Lung (tissue), 11 donors: ENCODE measurements at regions not wholly inside any gene's neighbourhood (a gene's known extent, or its start where the extent isn't known, plus 50 kb on each side); places are given as distances from the start of the nearest gene placed in this dataset.
"Not testable (repeated sequence)": the region's sequence is repeated elsewhere in the genome, so short reads cannot be mapped to it uniquely, and the experiment has no call there.

Experiments
- ATAC-seq: fragments of 200-7000 bp; cut with Tn5 transposase; one replicate; pipeline ENCODE4 v1.9.1; 2020; ENCODE audit warnings: moderate number of reproducible peaks; ENCODE audit not compliant: insufficient read depth, low FRiP score
- DNase-seq, 3 donors: peaks; one replicate each; pipeline ENCODE4 v3.0.0-alpha.2; 2013 to 2017
- H3K27ac ChIP-seq, 2 donors: one replicate each; pipeline ENCODE4 v1.5.1; 2013; ENCODE audit warnings: mild to moderate bottlenecking in 2 of 2, moderate library complexity in 2 of 2, control low read depth in 1 of 2, inconsistent platforms in 1 of 2, low read depth in 1 of 2, low read length in 1 of 2
- H3K27me3 ChIP-seq, 3 donors: one replicate each; pipeline ENCODE4 v1.5.1; 2013; ENCODE audit warnings: low read length in 2 of 3; ENCODE audit not compliant: control insufficient read depth in 3 of 3, insufficient read depth in 3 of 3
- H3K36me3 ChIP-seq, 4 donors: one replicate each; pipeline ENCODE4 v1.5.1; 2013; ENCODE audit warnings: low read length in 4 of 4, mild to moderate bottlenecking in 1 of 4, moderate library complexity in 1 of 4; ENCODE audit not compliant: control insufficient read depth in 4 of 4, insufficient read depth in 4 of 4
- H3K4me1 ChIP-seq, 5 donors: one replicate each; pipeline ENCODE4 v1.5.1; 2013; ENCODE audit warnings: low read length in 5 of 5, mild to moderate bottlenecking in 2 of 5, moderate library complexity in 1 of 5; ENCODE audit not compliant: control insufficient read depth in 5 of 5, insufficient read depth in 5 of 5
- H3K4me3 ChIP-seq: one replicate; pipeline ENCODE4 v1.5.1; 2013; ENCODE audit warnings: mild to moderate bottlenecking, control low read depth, moderate library complexity
- H3K9ac ChIP-seq, 2 donors: one replicate each; pipeline ENCODE4 v1.5.1; 2013; ENCODE audit warnings: low read length in 2 of 2, control low read depth in 1 of 2; ENCODE audit not compliant: insufficient read depth in 1 of 2
- H3K9me3 ChIP-seq, 4 donors: one replicate each; pipeline ENCODE4 v1.5.1; 2013; ENCODE audit warnings: low read length in 3 of 4, mild to moderate bottlenecking in 1 of 4, moderate library complexity in 1 of 4; ENCODE audit not compliant: control insufficient read depth in 4 of 4, insufficient read depth in 3 of 4
- CTCF ChIP-seq: IDR thresholded peaks from 2 replicates; pipeline ENCODE4 v1.5.1; 2012; ENCODE audit warnings: mild to moderate bottlenecking; ENCODE audit errors: control extremely low read depth, extremely low read depth
- WGBS, 2 donors: extraction: QIAGEN DNeasy Blood & Tissue Kit; methylation state at CpG; one replicate each; pipeline ENCODE4 v1.1.7; 2013; 5-methylcytosine and 5-hydroxymethylcytosine counted together
- donor health status: control.
- donor health status: control.
- donor health status: Bipolar disorder and iron deficiency.
- donor health status: healthy.
- donor health status: DM: yes; HTN: yes; CAD: no.

- Histone ChIP-seq H3K9me3 (peaks cover 0 to 1% (median 0%) of the 10 kb centered on the region in 4 donors), H3K36me3 (no peaks in the 10 kb centered on the region), H3K27ac (no peak overlapping the region), H3K4me1 (peaks cover 0 to 2% (median 0%) of the 10 kb centered on the region in 5 donors), H3K9ac (no peak overlapping the region), H3K4me3 (no peak overlapping the region), H3K27me3 (no peaks in the 10 kb centered on the region)
- 91 to 95% methylated on average over 2 of the region's 2 CpGs for WGBS, 2 donors
- TF ChIP-seq CTCF: no peak
- no peak for ATAC-seq
- DNase-seq: no peak
These were observed 98.4 kb upstream of the EEPD1 start for GRCh38 chr7:36054637-36055036.

GRCh38 chr7:36055207-36055606 lies 97.8 kb upstream of the EEPD1 start:
- H3K4me3 ChIP-seq: no peak overlapping the region
- H3K27ac ChIP-seq: no peak overlapping the region
- no peak for DNase-seq
- peaks cover 0 to 1% (median 0%) of the 10 kb centered on the region in 4 donors for H3K9me3 ChIP-seq
- no peak overlapping the region for H3K9ac ChIP-seq
- H3K27me3 ChIP-seq: no peaks in the 10 kb centered on the region
- H3K4me1 ChIP-seq: peaks cover 0 to 2% (median 0%) of the 10 kb centered on the region in 5 donors
- H3K36me3 ChIP-seq: no peaks in the 10 kb centered on the region
- 76 to 88% methylated on average over 4 of the region's 4 CpGs for WGBS, 2 donors
- TF ChIP-seq CTCF: no peak
- no peak for ATAC-seq

GRCh38 chr7:36057323-36057722 lies 95.7 kb upstream of the EEPD1 start:
- WGBS, 2 donors: 57 to 94% methylated on average over 4 of the region's 4 CpGs
- H3K4me3 ChIP-seq: no peak overlapping the region
- no peak for DNase-seq
- H3K27ac ChIP-seq: no peak overlapping the region
- H3K36me3 ChIP-seq: no peaks in the 10 kb centered on the region
- H3K27me3 ChIP-seq: no peaks in the 10 kb centered on the region
- H3K4me1 ChIP-seq: peaks cover 0 to 2% (median 0%) of the 10 kb centered on the region in 5 donors
- TF ChIP-seq CTCF: no peak
- no peak overlapping the region for H3K9ac ChIP-seq
- peaks cover 0 to 1% (median 0%) of the 10 kb centered on the region in 4 donors for H3K9me3 ChIP-seq
- no peak for ATAC-seq

- Histone ChIP-seq H3K9me3 (peaks cover 0 to 1% (median 0%) of the 10 kb centered on the region in 4 donors), H3K9ac (no peak overlapping the region), H3K36me3 (no peaks in the 10 kb centered on the region), H3K4me3 (no peak overlapping the region), H3K27me3 (no peaks in the 10 kb centered on the region), H3K27ac (no peak overlapping the region), H3K4me1 (peaks cover 0 to 3% (median 0%) of the 10 kb centered on the region in 5 donors)
- TF ChIP-seq CTCF: no peak
- WGBS, 2 donors: 91 to 96% methylated on average over 9 of the region's 9 CpGs
- ATAC-seq (no peak), DNase-seq (no peak)
These were observed 94.9 kb upstream of the EEPD1 start for GRCh38 chr7:36058020-36058592.

GRCh38 chr7:36060388-36060787 lies 92.7 kb upstream of the EEPD1 start:
- H3K4me1 ChIP-seq, H3K4me3 ChIP-seq, DNase-seq, ATAC-seq, H3K27me3 ChIP-seq, H3K9me3 ChIP-seq, H3K27ac ChIP-seq, H3K36me3 ChIP-seq, H3K9ac ChIP-seq: not testable (repeated sequence)
- WGBS, 2 donors: 83 to 96% methylated on average over 11 of the region's 11 CpGs
